NCI-H1105 treated with DMSO at 0.1 percent for 48 hours (cell line): ENCODE measurements at regions not wholly inside any gene's neighbourhood (a gene's known extent, or its start where the extent isn't known, plus 50 kb on each side); places are given as distances from the start of the nearest gene placed in this dataset.

Source experiments
- DNase-seq: peaks from one replicate; lab custom pipeline; 2025; lab: John Stamatoyannopoulos, UW

- no peak for DNase-seq
Measured at GRCh38 chr1:228920831-228921230, 185.6 kb downstream of the RHOU start.

GRCh38 chr1:228921481-228921880, 186.2 kb downstream of the RHOU start:
- DNase-seq, result no peak

- no peak for DNase-seq
Measured at GRCh38 chr1:228922722-228923376, 187.6 kb downstream of the RHOU start.

- no peak for DNase-seq
Measured at GRCh38 chr1:228923973-228924686, 188.9 kb downstream of the RHOU start.

GRCh38 chr1:228925691-228926090, 190.4 kb downstream of the RHOU start:
- DNase-seq, result no peak

- no peak for DNase-seq
Measured at GRCh38 chr1:228927421-228927820, 192.1 kb downstream of the RHOU start.

- DNase-seq, result no peak
Measured at GRCh38 chr1:228927946-228928898, 192.9 kb downstream of the RHOU start.

- DNase-seq, result no peak
Measured at GRCh38 chr1:228929476-228930027, 194.3 kb downstream of the RHOU start.

GRCh38 chr1:228930479-228930957, 195.2 kb downstream of the RHOU start:
- DNase-seq, result no peak

- DNase-seq, result no peak
Measured at GRCh38 chr1:228933753-228934152, 198.5 kb downstream of the RHOU start.

GRCh38 chr1:228935198-228935663, 200.0 kb downstream of the RHOU start:
- no peak for DNase-seq

- no peak for DNase-seq
Measured at GRCh38 chr1:228935855-228936727, 200.8 kb downstream of the RHOU start.

GRCh38 chr1:228936881-228937280, 201.6 kb downstream of the RHOU start:
- no peak for DNase-seq

- no peak for DNase-seq
Measured at GRCh38 chr1:228937351-228937750, 202.1 kb downstream of the RHOU start.

GRCh38 chr1:228937851-228938536, 202.7 kb downstream of the RHOU start:
- DNase-seq, result no peak

- no peak for DNase-seq
Measured at GRCh38 chr1:228938537-228938901, 203.2 kb downstream of the RHOU start.

GRCh38 chr1:228939001-228939691, 203.9 kb downstream of the RHOU start:
- DNase-seq, result no peak

GRCh38 chr1:228939881-228940392, 204.7 kb downstream of the RHOU start:
- DNase-seq, result no peak

- no peak for DNase-seq
Measured at GRCh38 chr1:228940526-228940925, 205.2 kb downstream of the RHOU start.

GRCh38 chr1:228940926-228941325, 205.6 kb downstream of the RHOU start:
- DNase-seq, result no peak
